ENCODE measurements at regions not wholly inside any gene's neighbourhood (a gene's known extent, or its start where the extent isn't known, plus 50 kb on each side); places are given as distances from the start of the nearest gene placed in this dataset.
"Not testable (repeated sequence)": the region's sequence is repeated elsewhere in the genome, so short reads cannot be mapped to it uniquely, and the experiment has no call there.

- Histone ChIP-seq H3K9me3 (ENCODE audit: control insufficient read depth in 3 of 3, low read length in 3 of 3) (peaks cover 0 to 2% (median 0%) of the 10 kb centered on the region in 3 donors), H3K4me1 (ENCODE audit: control insufficient read depth in 3 of 3, insufficient read depth in 3 of 3, low read length in 3 of 3) (peaks cover 4 to 6% (median 5%) of the 10 kb centered on the region in 3 donors), H3K4me3 (ENCODE audit: low read length in 3 of 3) (peak overlapping the region in 2 of 3 donors; percentile 11 to 21), H3K9ac (ENCODE audit: low read depth in 1 of 3, low read length in 3 of 3) (no peak overlapping the region), H3K27me3 (ENCODE audit: control insufficient read depth in 3 of 3, insufficient read depth in 3 of 3, low read length in 3 of 3) (no peaks in the 10 kb centered on the region), H3K27ac (ENCODE audit: low read depth, low read length) (no peak overlapping the region), H3K36me3 (ENCODE audit: control insufficient read depth in 3 of 3, insufficient read depth in 3 of 3, low read length in 3 of 3) (no peaks in the 10 kb centered on the region)
These were observed 140.1 kb upstream of the JCAD start for GRCh38 chr10:30199376-30200016.

GRCh38 chr10:30197186-30197585 is 137.8 kb upstream of the JCAD start:
- Histone ChIP-seq H3K9me3 (ENCODE audit: control insufficient read depth in 3 of 3, low read length in 3 of 3) (no peaks in the 10 kb centered on the region), H3K36me3 (ENCODE audit: control insufficient read depth in 3 of 3, insufficient read depth in 3 of 3, low read length in 3 of 3) (no peaks in the 10 kb centered on the region), H3K4me3 (ENCODE audit: low read length in 3 of 3) (no peak overlapping the region), H3K27me3 (ENCODE audit: control insufficient read depth in 3 of 3, insufficient read depth in 3 of 3, low read length in 3 of 3) (no peaks in the 10 kb centered on the region), H3K27ac (ENCODE audit: low read depth, low read length) (no peak overlapping the region), H3K9ac (ENCODE audit: low read depth in 1 of 3, low read length in 3 of 3) (no peak overlapping the region), H3K4me1 (ENCODE audit: control insufficient read depth in 3 of 3, insufficient read depth in 3 of 3, low read length in 3 of 3) (peaks cover 4 to 6% (median 5%) of the 10 kb centered on the region in 3 donors)

GRCh38 chr10:30196559-30196958 is 137.2 kb upstream of the JCAD start:
- not testable (repeated sequence) for H3K27me3 ChIP-seq (ENCODE audit: control insufficient read depth in 3 of 3, insufficient read depth in 3 of 3, low read length in 3 of 3); H3K4me1 ChIP-seq (ENCODE audit: control insufficient read depth in 3 of 3, insufficient read depth in 3 of 3, low read length in 3 of 3); H3K36me3 ChIP-seq (ENCODE audit: control insufficient read depth in 3 of 3, insufficient read depth in 3 of 3, low read length in 3 of 3); H3K27ac ChIP-seq (ENCODE audit: low read depth, low read length); H3K4me3 ChIP-seq (ENCODE audit: low read length in 3 of 3); H3K9ac ChIP-seq (ENCODE audit: low read depth in 1 of 3, low read length in 3 of 3); H3K9me3 ChIP-seq (ENCODE audit: control insufficient read depth in 3 of 3, low read length in 3 of 3)

- no peaks in the 10 kb centered on the region for H3K9me3 ChIP-seq (ENCODE audit: control insufficient read depth in 3 of 3, low read length in 3 of 3)
- no peaks in the 10 kb centered on the region for H3K27me3 ChIP-seq (ENCODE audit: control insufficient read depth in 3 of 3, insufficient read depth in 3 of 3, low read length in 3 of 3)
- no peak overlapping the region for H3K27ac ChIP-seq (ENCODE audit: low read depth, low read length)
- peaks cover 0 to 3% (median 0%) of the 10 kb centered on the region in 3 donors for H3K4me1 ChIP-seq (ENCODE audit: control insufficient read depth in 3 of 3, insufficient read depth in 3 of 3, low read length in 3 of 3)
- H3K9ac ChIP-seq (ENCODE audit: low read depth in 1 of 3, low read length in 3 of 3), result no peak overlapping the region
- no peaks in the 10 kb centered on the region for H3K36me3 ChIP-seq (ENCODE audit: control insufficient read depth in 3 of 3, insufficient read depth in 3 of 3, low read length in 3 of 3)
- no peak overlapping the region for H3K4me3 ChIP-seq (ENCODE audit: low read length in 3 of 3)
These were observed 133.6 kb upstream of the JCAD start for GRCh38 chr10:30192846-30193608.

GRCh38 chr10:30190577-30191552 is 131.5 kb upstream of the JCAD start:
- H3K4me1 ChIP-seq (ENCODE audit: control insufficient read depth in 3 of 3, insufficient read depth in 3 of 3, low read length in 3 of 3), result peaks cover 4 to 15% (median 6%) of the 10 kb centered on the region in 3 donors
- no peaks in the 10 kb centered on the region for H3K27me3 ChIP-seq (ENCODE audit: control insufficient read depth in 3 of 3, insufficient read depth in 3 of 3, low read length in 3 of 3)
- H3K27ac ChIP-seq (ENCODE audit: low read depth, low read length), result no peak overlapping the region
- H3K36me3 ChIP-seq (ENCODE audit: control insufficient read depth in 3 of 3, insufficient read depth in 3 of 3, low read length in 3 of 3), result no peaks in the 10 kb centered on the region
- no peak overlapping the region for H3K4me3 ChIP-seq (ENCODE audit: low read length in 3 of 3)
- H3K9ac ChIP-seq (ENCODE audit: low read depth in 1 of 3, low read length in 3 of 3), result no peak overlapping the region
- no peaks in the 10 kb centered on the region for H3K9me3 ChIP-seq (ENCODE audit: control insufficient read depth in 3 of 3, low read length in 3 of 3)

GRCh38 chr10:30189238-30189580 is 129.8 kb upstream of the JCAD start:
- Histone ChIP-seq H3K4me1 (ENCODE audit: control insufficient read depth in 3 of 3, insufficient read depth in 3 of 3, low read length in 3 of 3) (peaks cover 4 to 19% (median 6%) of the 10 kb centered on the region in 3 donors), H3K4me3 (ENCODE audit: low read length in 3 of 3) (no peak overlapping the region), H3K36me3 (ENCODE audit: control insufficient read depth in 3 of 3, insufficient read depth in 3 of 3, low read length in 3 of 3) (no peaks in the 10 kb centered on the region), H3K27ac (ENCODE audit: low read depth, low read length) (no peak overlapping the region), H3K27me3 (ENCODE audit: control insufficient read depth in 3 of 3, insufficient read depth in 3 of 3, low read length in 3 of 3) (no peaks in the 10 kb centered on the region), H3K9ac (ENCODE audit: low read depth in 1 of 3, low read length in 3 of 3) (no peak overlapping the region), H3K9me3 (ENCODE audit: control insufficient read depth in 3 of 3, low read length in 3 of 3) (no peaks in the 10 kb centered on the region)

- Histone ChIP-seq H3K4me1 (ENCODE audit: control insufficient read depth in 3 of 3, insufficient read depth in 3 of 3, low read length in 3 of 3) (peaks cover 4 to 19% (median 6%) of the 10 kb centered on the region in 3 donors), H3K9ac (ENCODE audit: low read depth in 1 of 3, low read length in 3 of 3) (no peak overlapping the region), H3K27ac (ENCODE audit: low read depth, low read length) (peak overlapping the region; percentile 41), H3K4me3 (ENCODE audit: low read length in 3 of 3) (no peak overlapping the region), H3K9me3 (ENCODE audit: control insufficient read depth in 3 of 3, low read length in 3 of 3) (no peaks in the 10 kb centered on the region), H3K36me3 (ENCODE audit: control insufficient read depth in 3 of 3, insufficient read depth in 3 of 3, low read length in 3 of 3) (no peaks in the 10 kb centered on the region), H3K27me3 (ENCODE audit: control insufficient read depth in 3 of 3, insufficient read depth in 3 of 3, low read length in 3 of 3) (no peaks in the 10 kb centered on the region)
These were observed 129.3 kb upstream of the JCAD start for GRCh38 chr10:30188556-30189237.

- H3K9me3 ChIP-seq (ENCODE audit: control insufficient read depth in 3 of 3, low read length in 3 of 3), result no peaks in the 10 kb centered on the region
- H3K4me1 ChIP-seq (ENCODE audit: control insufficient read depth in 3 of 3, insufficient read depth in 3 of 3, low read length in 3 of 3), result peaks cover 4 to 19% (median 8%) of the 10 kb centered on the region in 3 donors
- no peaks in the 10 kb centered on the region for H3K27me3 ChIP-seq (ENCODE audit: control insufficient read depth in 3 of 3, insufficient read depth in 3 of 3, low read length in 3 of 3)
- no peaks in the 10 kb centered on the region for H3K36me3 ChIP-seq (ENCODE audit: control insufficient read depth in 3 of 3, insufficient read depth in 3 of 3, low read length in 3 of 3)
- H3K4me3 ChIP-seq (ENCODE audit: low read length in 3 of 3), result no peak overlapping the region
- H3K27ac ChIP-seq (ENCODE audit: low read depth, low read length), result peak overlapping the region; percentile 52
- H3K9ac ChIP-seq (ENCODE audit: low read depth in 1 of 3, low read length in 3 of 3), result peak overlapping the region in 1 of 3 donors; percentile 8
These were observed 128.7 kb upstream of the JCAD start for GRCh38 chr10:30188101-30188500.

GRCh38 chr10:30187010-30187409 is 127.6 kb upstream of the JCAD start:
- Histone ChIP-seq H3K4me3 (ENCODE audit: low read length in 3 of 3) (peak overlapping the region; percentile 56 to 70 (median 61)), H3K27me3 (ENCODE audit: control insufficient read depth in 3 of 3, insufficient read depth in 3 of 3, low read length in 3 of 3) (no peaks in the 10 kb centered on the region), H3K9me3 (ENCODE audit: control insufficient read depth in 3 of 3, low read length in 3 of 3) (no peaks in the 10 kb centered on the region), H3K36me3 (ENCODE audit: control insufficient read depth in 3 of 3, insufficient read depth in 3 of 3, low read length in 3 of 3) (no peaks in the 10 kb centered on the region), H3K4me1 (ENCODE audit: control insufficient read depth in 3 of 3, insufficient read depth in 3 of 3, low read length in 3 of 3) (peaks cover 4 to 21% (median 10%) of the 10 kb centered on the region in 3 donors), H3K27ac (ENCODE audit: low read depth, low read length) (peak overlapping the region; percentile 52), H3K9ac (ENCODE audit: low read depth in 1 of 3, low read length in 3 of 3) (peak overlapping the region in 2 of 3 donors; percentile 55 to 70)

All from skeletal muscle tissue (tissue), 3 donors.